GM21367 (cell line): ENCODE measurements at regions not wholly inside any gene's neighbourhood (a gene's known extent, or its start where the extent isn't known, plus 50 kb on each side); places are given as distances from the start of the nearest gene placed in this dataset.

Experiments
- ATAC-seq: cut with Tn5 transposase; IDR thresholded peaks from one replicate; pipeline ENCODE4 v1.9.1; 2021; ENCODE audit not compliant: unreplicated experiment

- ATAC-seq = no peak
Observed at GRCh38 chr2:215749092-215749957, 264.0 kb downstream of the MREG start.

GRCh38 chr2:215748446-215748845 lies 264.9 kb downstream of the MREG start:
- ATAC-seq = no peak

GRCh38 chr2:215746887-215747615 lies 266.3 kb downstream of the MREG start:
- no peak for ATAC-seq

- ATAC-seq = no peak
Observed at GRCh38 chr2:215746226-215746886, 267.0 kb downstream of the MREG start.

- no peak for ATAC-seq
Observed at GRCh38 chr2:215745331-215745730, 268.0 kb downstream of the MREG start.

- ATAC-seq = no peak
Observed at GRCh38 chr2:215744514-215744913, 268.8 kb downstream of the MREG start.

- no peak for ATAC-seq
Observed at GRCh38 chr2:215743066-215743465, 270.3 kb downstream of the MREG start.

- ATAC-seq = no peak
Observed at GRCh38 chr2:215742021-215742420, 271.3 kb downstream of the MREG start.

- no peak for ATAC-seq
Observed at GRCh38 chr2:215740071-215740470, 273.3 kb downstream of the MREG start.

- no peak for ATAC-seq
Observed at GRCh38 chr2:215738351-215738750, 275.0 kb downstream of the MREG start.

GRCh38 chr2:215737477-215737876 lies 275.9 kb downstream of the MREG start:
- no peak for ATAC-seq

GRCh38 chr2:215736653-215737290 lies 276.6 kb downstream of the MREG start:
- no peak for ATAC-seq

GRCh38 chr2:215731108-215731658 lies 282.2 kb downstream of the MREG start:
- no peak for ATAC-seq

- ATAC-seq = no peak
Observed at GRCh38 chr2:215729985-215730620, 283.2 kb downstream of the MREG start.

- peak; percentile 73 for ATAC-seq
Observed at GRCh38 chr2:215728504-215729065, 284.8 kb downstream of the MREG start.

- ATAC-seq = no peak
Observed at GRCh38 chr2:215727507-215728503, 285.5 kb downstream of the MREG start.

GRCh38 chr2:215726070-215726469 lies 287.3 kb downstream of the MREG start:
- no peak for ATAC-seq

- ATAC-seq = no peak
Observed at GRCh38 chr2:215724146-215724545, 288.3 kb upstream of the FN1 start.

- ATAC-seq = no peak
Observed at GRCh38 chr2:215723631-215724011, 287.8 kb upstream of the FN1 start.
